H9 (cell line): ENCODE measurements at regions not wholly inside any gene's neighbourhood (a gene's known extent, or its start where the extent isn't known, plus 50 kb on each side); places are given as distances from the start of the nearest gene placed in this dataset.

Source experiments
- DNase-seq: peaks from one replicate; pipeline ENCODE4 v3.0.0-alpha.2; 2017
- H2AFZ ChIP-seq: one replicate; pipeline ENCODE4 v1.6.1; 2013; ENCODE audit warnings: mild to moderate bottlenecking, low read length, control low read depth, moderate library complexity
- H2AK5ac ChIP-seq: 2 replicates; pipeline ENCODE4 v1.6.1; 2013; ENCODE audit warnings: low read length, control low read depth, mixed read lengths; ENCODE audit not compliant: insufficient read length
- H2BK120ac ChIP-seq: one replicate; pipeline ENCODE4 v1.6.1; 2013; ENCODE audit warnings: low read depth, mild to moderate bottlenecking, low read length, control low read depth, inconsistent platforms; ENCODE audit not compliant: poor library complexity, severe bottlenecking
- H2BK12ac ChIP-seq: 2 replicates; pipeline ENCODE4 v1.6.1; 2013; ENCODE audit warnings: low read length, control low read depth, mixed read lengths, low read depth; ENCODE audit not compliant: insufficient read length
- H2BK15ac ChIP-seq: 2 replicates; pipeline ENCODE4 v1.6.1; 2013; ENCODE audit warnings: low read depth, low read length, control low read depth
- H2BK20ac ChIP-seq: one replicate; pipeline ENCODE4 v1.6.1; 2013; ENCODE audit warnings: low read depth, mild to moderate bottlenecking, low read length, control low read depth, inconsistent platforms; ENCODE audit not compliant: poor library complexity, severe bottlenecking
- H2BK5ac ChIP-seq: 2 replicates; pipeline ENCODE4 v1.6.1; 2013; ENCODE audit warnings: low read length, control low read depth, mixed read lengths; ENCODE audit not compliant: insufficient read length
- H3K14ac ChIP-seq: 2 replicates; pipeline ENCODE4 v1.6.1; 2013; ENCODE audit warnings: low read length, control low read depth; ENCODE audit not compliant: insufficient read depth
- H3K18ac ChIP-seq: 2 replicates; pipeline ENCODE4 v1.6.1; 2013; ENCODE audit warnings: low read depth, mild to moderate bottlenecking, mixed read lengths, low read length, control low read depth; ENCODE audit not compliant: insufficient read length
- H3K23ac ChIP-seq: 2 replicates; pipeline ENCODE4 v1.6.1; 2013; ENCODE audit warnings: low read length, control low read depth, mixed read lengths, low read depth; ENCODE audit not compliant: insufficient read length
- H3K23me2 ChIP-seq: 2 replicates; pipeline ENCODE4 v1.6.1; 2013; ENCODE audit warnings: low read depth, mild to moderate bottlenecking, mixed read lengths, low read length, control low read depth; ENCODE audit not compliant: insufficient read length, poor library complexity, severe bottlenecking
- H3K27ac ChIP-seq: 2 replicates; pipeline ENCODE4 v1.5.1; 2013; ENCODE audit warnings: low read length, control low read depth, mixed read lengths, low read depth; ENCODE audit not compliant: insufficient read length
- H3K27me3 ChIP-seq: 2 replicates; pipeline ENCODE4 v1.6.1; 2013; ENCODE audit warnings: low read length, control low read depth, inconsistent platforms; ENCODE audit not compliant: insufficient read depth
- H3K4ac ChIP-seq: 2 replicates; pipeline ENCODE4 v1.6.1; 2013; ENCODE audit warnings: low read depth, mild to moderate bottlenecking, control low read depth, inconsistent platforms, low read length, moderate library complexity
- H3K4me1 ChIP-seq: 2 replicates; pipeline ENCODE4 v1.6.1; 2013; ENCODE audit warnings: low read length, control low read depth, inconsistent platforms; ENCODE audit not compliant: insufficient read depth
- H3K4me2 ChIP-seq: 2 replicates; pipeline ENCODE4 v1.6.1; 2013; ENCODE audit warnings: low read length, control low read depth, mixed read lengths; ENCODE audit not compliant: insufficient read length, insufficient read depth
- H3K56ac ChIP-seq: 2 replicates; pipeline ENCODE4 v1.6.1; 2013; ENCODE audit warnings: low read depth, mild to moderate bottlenecking, mixed read lengths, low read length, control low read depth; ENCODE audit not compliant: insufficient read length
- H3K79me1 ChIP-seq: 2 replicates; pipeline ENCODE4 v1.6.1; 2013; ENCODE audit warnings: low read depth, mild to moderate bottlenecking, moderate library complexity, low read length, control low read depth, inconsistent platforms; ENCODE audit not compliant: insufficient read depth, poor library complexity, severe bottlenecking
- H3K79me2 ChIP-seq: 2 replicates; pipeline ENCODE4 v1.6.1; 2013; ENCODE audit warnings: low read length, control low read depth, inconsistent platforms; ENCODE audit not compliant: insufficient read depth
- H3K9ac ChIP-seq: 2 replicates; pipeline ENCODE4 v1.6.1; 2013; ENCODE audit warnings: low read length, control low read depth, mixed read lengths; ENCODE audit not compliant: insufficient read length; ENCODE audit errors: extremely low read depth
- H3K9me3 ChIP-seq: one replicate; pipeline ENCODE4 v1.6.1; 2013; ENCODE audit warnings: low read depth, low read length, inconsistent platforms; ENCODE audit not compliant: control insufficient read depth
- H3T11ph ChIP-seq: one replicate; pipeline ENCODE4 v1.6.1; 2013; ENCODE audit warnings: mild to moderate bottlenecking, low read length, control low read depth, inconsistent platforms
- H4K20me1 ChIP-seq: one replicate; pipeline ENCODE4 v1.6.1; 2013; ENCODE audit not compliant: control insufficient read depth, insufficient read length, insufficient read depth
- H4K5ac ChIP-seq: 2 replicates; pipeline ENCODE4 v1.6.1; 2013; ENCODE audit warnings: low read depth, mild to moderate bottlenecking, mixed read lengths, low read length, control low read depth; ENCODE audit not compliant: insufficient read length
- H4K8ac ChIP-seq: replicated peaks from 2 replicates; pipeline ENCODE4 v1.6.1; 2013; ENCODE audit warnings: low read length, control low read depth, mixed read lengths, low read depth; ENCODE audit not compliant: insufficient read length
- H4K91ac ChIP-seq: 2 replicates; pipeline ENCODE4 v1.6.1; 2013; ENCODE audit warnings: low read depth, mild to moderate bottlenecking, moderate library complexity, mixed read lengths, low read length, control low read depth; ENCODE audit not compliant: insufficient read length
- H3K27ac Mint-ChIP-seq, 3 experiments: 2 replicates in 2 of 3; 3 replicates in 1 of 3; pipeline ENCODE4 v1.8.0; 2020 to 2021; ENCODE audit warnings: mixed read lengths in 3 of 3, mild to moderate bottlenecking in 1 of 3, moderate library complexity in 1 of 3
- H3K27me3 Mint-ChIP-seq: 2 replicates; pipeline ENCODE4 v1.8.0; 2021; ENCODE audit warnings: low read depth, mild to moderate bottlenecking, moderate library complexity, mixed read lengths
- H3K36me3 Mint-ChIP-seq, 3 experiments: 2 replicates in 2 of 3; 3 replicates in 1 of 3; pipeline ENCODE4 v1.8.0; 2020 to 2021; ENCODE audit warnings: low read depth in 3 of 3, mixed read lengths in 3 of 3; ENCODE audit not compliant: insufficient read depth in 1 of 3
- H3K4me1 Mint-ChIP-seq, 2 experiments: 2 replicates each; pipeline ENCODE4 v1.8.0; 2020; ENCODE audit warnings: mixed read lengths in 2 of 2
- H3K4me3 Mint-ChIP-seq, 2 experiments: 2 replicates in 1 of 2; 3 replicates in 1 of 2; pipeline ENCODE4 v1.8.0; 2020 to 2021; ENCODE audit warnings: mild to moderate bottlenecking in 2 of 2, mixed read lengths in 2 of 2, moderate library complexity in 1 of 2
- H3K9me3 Mint-ChIP-seq, 2 experiments: 2 replicates in 1 of 2; 3 replicates in 1 of 2; pipeline ENCODE4 v1.8.0; 2020; ENCODE audit warnings: mild to moderate bottlenecking in 2 of 2, mixed read lengths in 2 of 2, moderate library complexity in 1 of 2
- WGBS: extraction: QIAGEN DNeasy Blood & Tissue Kit; methylation state at CpG from one replicate; pipeline ENCODE4 v1.1.7; 2013; ENCODE audit warnings: missing lambda C conversion rate, low lambda C conversion rate, mixed read lengths; ENCODE audit not compliant: insufficient read length; ENCODE audit errors: extremely low coverage; 5-methylcytosine and 5-hydroxymethylcytosine counted together
- TF ChIP-seq, protein P1 (sequence below): fragments of 200-600 bp; sonication (generic); conservative IDR thresholded peaks from 3 replicates; pipeline ENCODE4 v1.8.0; 2021; ENCODE audit warnings: antibody characterized with exemption, mild to moderate bottlenecking

DNA sequence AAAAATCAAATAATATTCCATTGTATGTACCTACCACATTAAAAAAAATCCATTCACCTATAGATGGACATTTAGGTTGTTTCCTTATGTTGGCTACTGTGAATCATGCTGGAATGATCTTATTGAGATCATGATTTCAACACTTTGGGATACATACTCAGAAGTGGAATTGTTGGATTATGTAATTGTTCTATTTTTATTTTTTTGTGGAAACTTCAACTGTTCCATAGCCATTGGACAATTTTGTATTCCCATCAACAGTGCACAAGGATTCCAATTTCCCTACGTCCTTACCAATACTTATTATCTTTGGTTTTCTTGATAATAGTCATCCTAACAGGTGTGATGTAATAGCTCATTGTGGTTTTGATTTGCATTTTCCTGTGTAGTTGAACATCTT is 834.0 kb downstream of the MAFB start:
- Histone ChIP-seq H4K5ac (no peak overlapping the region), H3K18ac (no peak overlapping the region), H3K79me1 (no peaks in the 10 kb centered on the region), H4K8ac (no peak overlapping the region), H3K14ac (no peak overlapping the region), H2AFZ (no peak overlapping the region), H3K23me2 (no peaks in the 10 kb centered on the region), H3K23ac (no peak overlapping the region), H2BK12ac (no peak overlapping the region), H3K9me3 (no peaks in the 10 kb centered on the region), H3K4me2 (no peak overlapping the region), H2AK5ac (no peak overlapping the region), H3K79me2 (no peaks in the 10 kb centered on the region), H3T11ph (no peak overlapping the region), H2BK20ac (no peak overlapping the region), H3K4ac (no peak overlapping the region), H3K56ac (no peak overlapping the region), H4K20me1 (no peaks in the 10 kb centered on the region), H2BK5ac (no peak overlapping the region), H3K27me3 (no peaks in the 10 kb centered on the region; the same call in 1 of the 2 replicates), H2BK120ac (no peak overlapping the region), H4K91ac (no peak overlapping the region), H2BK15ac (no peak overlapping the region), H3K4me1 (no peaks in the 10 kb centered on the region), H3K9ac (no peak overlapping the region), H3K27ac (no peak overlapping the region)
- TF ChIP-seq, protein P1, sequence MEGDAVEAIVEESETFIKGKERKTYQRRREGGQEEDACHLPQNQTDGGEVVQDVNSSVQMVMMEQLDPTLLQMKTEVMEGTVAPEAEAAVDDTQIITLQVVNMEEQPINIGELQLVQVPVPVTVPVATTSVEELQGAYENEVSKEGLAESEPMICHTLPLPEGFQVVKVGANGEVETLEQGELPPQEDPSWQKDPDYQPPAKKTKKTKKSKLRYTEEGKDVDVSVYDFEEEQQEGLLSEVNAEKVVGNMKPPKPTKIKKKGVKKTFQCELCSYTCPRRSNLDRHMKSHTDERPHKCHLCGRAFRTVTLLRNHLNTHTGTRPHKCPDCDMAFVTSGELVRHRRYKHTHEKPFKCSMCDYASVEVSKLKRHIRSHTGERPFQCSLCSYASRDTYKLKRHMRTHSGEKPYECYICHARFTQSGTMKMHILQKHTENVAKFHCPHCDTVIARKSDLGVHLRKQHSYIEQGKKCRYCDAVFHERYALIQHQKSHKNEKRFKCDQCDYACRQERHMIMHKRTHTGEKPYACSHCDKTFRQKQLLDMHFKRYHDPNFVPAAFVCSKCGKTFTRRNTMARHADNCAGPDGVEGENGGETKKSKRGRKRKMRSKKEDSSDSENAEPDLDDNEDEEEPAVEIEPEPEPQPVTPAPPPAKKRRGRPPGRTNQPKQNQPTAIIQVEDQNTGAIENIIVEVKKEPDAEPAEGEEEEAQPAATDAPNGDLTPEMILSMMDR: no peak
- no CpG with 5 or more reads among the region's 1 CpG for WGBS
- Mint-ChIP-seq H3K4me3 (no peak overlapping the region), H3K27ac (no peak overlapping the region), H3K4me1 (peaks cover 24 to 37% of the 10 kb centered on the region in 2 experiments), H3K9me3 (no peaks in the 10 kb centered on the region), H3K36me3 (no peaks in the 10 kb centered on the region), H3K27me3 (no peaks in the 10 kb centered on the region)
- DNase-seq: no peak
